ENCODE measurements at regions not wholly inside any gene's neighbourhood (a gene's known extent, or its start where the extent isn't known, plus 50 kb on each side); places are given as distances from the start of the nearest gene placed in this dataset.

DNA sequence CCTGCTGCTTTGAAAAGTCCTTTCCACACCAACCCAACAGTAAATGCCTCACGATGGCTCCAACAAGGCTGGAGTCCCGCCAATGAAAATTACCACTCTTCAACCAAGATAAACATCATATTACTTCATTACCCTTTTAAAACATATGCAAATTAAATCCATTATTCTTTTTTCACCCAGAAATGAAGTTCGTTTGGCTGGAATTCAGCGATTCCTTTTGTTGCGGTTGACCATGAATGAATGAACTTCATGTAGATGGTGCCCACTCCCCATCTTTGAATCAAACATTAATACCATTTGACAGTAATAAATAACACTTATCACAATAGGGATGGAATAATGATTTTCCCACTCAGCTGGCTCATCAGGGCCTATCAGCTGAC is 211.5 kb upstream of the TOX3 start:
- Mint-ChIP-seq H3K9me3 (no peaks in the 10 kb centered on the region), H3K36me3 (ENCODE audit: low read depth) (no peaks in the 10 kb centered on the region), H3K4me1 (peaks cover 9% of the 10 kb centered on the region), H3K4me3 (no peak overlapping the region), H3K27me3 (ENCODE audit: low read depth) (no peaks in the 10 kb centered on the region), H3K27ac (no peak overlapping the region)
- TF ChIP-seq, protein P1, sequence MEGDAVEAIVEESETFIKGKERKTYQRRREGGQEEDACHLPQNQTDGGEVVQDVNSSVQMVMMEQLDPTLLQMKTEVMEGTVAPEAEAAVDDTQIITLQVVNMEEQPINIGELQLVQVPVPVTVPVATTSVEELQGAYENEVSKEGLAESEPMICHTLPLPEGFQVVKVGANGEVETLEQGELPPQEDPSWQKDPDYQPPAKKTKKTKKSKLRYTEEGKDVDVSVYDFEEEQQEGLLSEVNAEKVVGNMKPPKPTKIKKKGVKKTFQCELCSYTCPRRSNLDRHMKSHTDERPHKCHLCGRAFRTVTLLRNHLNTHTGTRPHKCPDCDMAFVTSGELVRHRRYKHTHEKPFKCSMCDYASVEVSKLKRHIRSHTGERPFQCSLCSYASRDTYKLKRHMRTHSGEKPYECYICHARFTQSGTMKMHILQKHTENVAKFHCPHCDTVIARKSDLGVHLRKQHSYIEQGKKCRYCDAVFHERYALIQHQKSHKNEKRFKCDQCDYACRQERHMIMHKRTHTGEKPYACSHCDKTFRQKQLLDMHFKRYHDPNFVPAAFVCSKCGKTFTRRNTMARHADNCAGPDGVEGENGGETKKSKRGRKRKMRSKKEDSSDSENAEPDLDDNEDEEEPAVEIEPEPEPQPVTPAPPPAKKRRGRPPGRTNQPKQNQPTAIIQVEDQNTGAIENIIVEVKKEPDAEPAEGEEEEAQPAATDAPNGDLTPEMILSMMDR (IDR thresholded peaks at IDR 0.05; ENCODE audit: unreplicated experiment in 3 of 3) = no peak

DNA sequence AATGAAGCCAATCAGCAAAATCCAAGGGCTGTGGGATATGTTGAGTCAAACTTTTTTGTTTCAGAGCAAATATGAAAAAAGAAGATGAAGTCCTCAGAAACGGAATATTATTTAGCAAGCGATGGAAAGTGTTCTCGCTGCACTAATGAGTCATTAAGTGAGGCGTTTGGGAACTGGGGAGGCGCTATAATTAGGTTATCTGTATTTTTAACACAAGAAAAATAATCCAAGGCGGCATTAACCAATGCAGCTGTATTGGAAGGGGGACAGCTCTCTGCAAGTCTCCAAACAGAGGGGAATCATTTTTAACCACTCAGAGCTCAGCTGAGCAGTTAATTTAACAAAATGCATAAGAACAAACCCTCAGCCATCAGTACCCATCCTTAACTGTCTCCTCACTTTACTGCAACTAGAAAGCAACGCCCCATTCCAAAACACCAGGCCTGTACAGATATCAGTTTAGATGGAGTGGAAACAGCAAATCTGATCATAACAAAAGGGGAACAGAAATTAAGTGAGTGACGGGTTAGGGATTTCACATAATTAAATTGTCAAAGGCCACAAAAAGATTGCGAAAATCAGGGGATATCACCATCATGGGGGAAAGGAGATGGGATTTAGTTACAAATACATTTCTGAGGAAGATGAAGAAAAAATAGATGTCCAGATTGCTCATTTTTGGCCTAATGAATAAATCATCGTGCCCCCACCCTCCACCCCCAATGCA is 211.0 kb upstream of the TOX3 start:
- no peaks in the 10 kb centered on the region for H3K27me3 Mint-ChIP-seq (ENCODE audit: low read depth)
- no peaks in the 10 kb centered on the region for H3K36me3 Mint-ChIP-seq (ENCODE audit: low read depth)
- peaks cover 9% of the 10 kb centered on the region for H3K4me1 Mint-ChIP-seq
- no peaks in the 10 kb centered on the region for H3K9me3 Mint-ChIP-seq
- TF ChIP-seq, protein P1 (IDR thresholded peaks at IDR 0.05; ENCODE audit: unreplicated experiment in 3 of 3) = no peak
- no peak overlapping the region for H3K4me3 Mint-ChIP-seq
- H3K27ac Mint-ChIP-seq = no peak overlapping the region

DNA sequence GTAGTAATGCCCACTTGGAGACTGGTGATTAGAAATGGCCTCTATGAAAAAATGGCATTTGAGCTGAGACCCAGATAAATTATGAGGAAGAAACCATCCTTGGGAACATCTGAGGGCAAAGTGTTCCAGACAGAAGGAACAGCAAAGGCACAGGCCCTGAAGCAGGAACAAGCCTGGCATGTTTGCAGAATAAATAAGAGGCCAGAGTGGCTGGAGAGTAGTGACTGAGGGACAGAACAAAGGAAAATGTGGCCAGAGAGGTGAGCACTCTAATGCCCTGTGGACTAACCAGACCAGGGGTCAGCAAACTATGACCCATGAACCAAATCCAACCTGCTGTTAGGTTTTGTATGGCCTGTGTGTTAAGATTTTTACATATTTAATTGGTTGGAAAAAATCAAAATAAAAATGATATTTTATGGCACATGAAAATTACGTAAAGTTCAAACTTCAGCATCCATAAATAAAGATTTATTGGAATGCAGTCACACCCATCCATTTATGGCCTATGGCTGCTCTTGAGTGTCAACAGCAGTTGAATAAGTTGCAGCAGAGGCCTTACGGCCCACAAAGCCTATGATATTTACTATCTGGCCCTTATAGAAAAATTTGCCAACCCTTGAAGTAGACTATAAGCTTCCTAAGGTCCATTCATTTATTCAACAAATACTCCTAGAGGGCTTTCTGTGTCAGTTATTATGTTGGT is 210.0 kb upstream of the TOX3 start:
- no peaks in the 10 kb centered on the region for H3K27me3 Mint-ChIP-seq (ENCODE audit: low read depth)
- TF ChIP-seq, protein P1 (IDR thresholded peaks at IDR 0.05; ENCODE audit: unreplicated experiment in 3 of 3) = no peak
- H3K27ac Mint-ChIP-seq = no peak overlapping the region
- H3K4me1 Mint-ChIP-seq = peaks cover 9% of the 10 kb centered on the region
- no peaks in the 10 kb centered on the region for H3K36me3 Mint-ChIP-seq (ENCODE audit: low read depth)
- no peaks in the 10 kb centered on the region for H3K9me3 Mint-ChIP-seq
- H3K4me3 Mint-ChIP-seq = no peak overlapping the region

DNA sequence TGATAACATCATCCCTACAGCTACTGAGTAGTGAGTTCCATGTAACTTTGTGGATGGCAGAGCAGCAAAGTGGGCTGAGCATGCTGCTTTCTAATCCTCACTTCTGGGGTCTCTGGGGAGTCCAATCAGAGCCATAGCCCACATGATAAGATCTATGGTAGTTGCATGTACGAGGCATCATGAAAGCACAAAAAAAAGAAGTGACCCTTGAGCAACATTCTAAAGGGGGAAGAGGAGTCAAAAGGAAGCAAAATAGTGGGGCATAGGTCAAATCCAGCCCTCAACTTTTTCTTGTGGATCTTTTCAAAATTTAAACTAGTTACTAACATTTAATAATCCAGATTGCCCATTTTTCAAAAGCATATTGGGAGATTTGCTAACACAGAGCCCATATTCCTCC is 208.5 kb upstream of the TOX3 start:
- H3K4me3 Mint-ChIP-seq = no peak overlapping the region

DNA sequence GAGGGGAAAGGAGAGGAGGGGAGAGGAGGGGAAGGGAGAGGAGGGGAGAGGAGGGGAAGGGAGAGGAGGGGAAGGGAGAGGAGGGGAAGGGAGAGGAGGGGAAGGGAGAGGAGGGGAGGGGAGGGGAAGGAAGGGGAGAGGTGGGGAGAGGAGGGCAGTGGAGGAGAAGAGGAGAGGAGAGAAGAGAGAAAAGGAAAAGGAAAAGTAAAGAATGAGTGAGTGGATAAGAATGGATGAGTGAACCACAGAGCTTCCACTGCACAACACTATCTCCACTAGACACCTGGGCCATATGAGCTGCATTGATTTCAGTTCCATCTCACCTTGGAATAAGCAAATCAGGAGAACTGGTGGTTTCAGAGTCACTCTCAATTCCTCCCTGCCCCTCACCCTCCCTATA is 204.1 kb upstream of the TOX3 start:
- Mint-ChIP-seq H3K36me3 (ENCODE audit: low read depth) (no peaks in the 10 kb centered on the region), H3K4me1 (no peaks in the 10 kb centered on the region), H3K27me3 (ENCODE audit: low read depth) (peaks cover 6% of the 10 kb centered on the region), H3K4me3 (no peak overlapping the region), H3K9me3 (no peaks in the 10 kb centered on the region), H3K27ac (no peak overlapping the region)
- TF ChIP-seq, protein P1 (IDR thresholded peaks at IDR 0.05; ENCODE audit: unreplicated experiment in 3 of 3) = no peak

More for the DNA sequence above, 208.5 kb upstream of the TOX3 start:
- peaks cover 3% of the 10 kb centered on the region for H3K27me3 Mint-ChIP-seq (ENCODE audit: low read depth)
- H3K4me1 Mint-ChIP-seq = peaks cover 9% of the 10 kb centered on the region
- H3K27ac Mint-ChIP-seq = no peak overlapping the region
- H3K36me3 Mint-ChIP-seq (ENCODE audit: low read depth) = no peaks in the 10 kb centered on the region
- TF ChIP-seq, protein P1 (IDR thresholded peaks at IDR 0.05; ENCODE audit: unreplicated experiment in 3 of 3) = no peak
- H3K9me3 Mint-ChIP-seq = no peaks in the 10 kb centered on the region

DNA sequence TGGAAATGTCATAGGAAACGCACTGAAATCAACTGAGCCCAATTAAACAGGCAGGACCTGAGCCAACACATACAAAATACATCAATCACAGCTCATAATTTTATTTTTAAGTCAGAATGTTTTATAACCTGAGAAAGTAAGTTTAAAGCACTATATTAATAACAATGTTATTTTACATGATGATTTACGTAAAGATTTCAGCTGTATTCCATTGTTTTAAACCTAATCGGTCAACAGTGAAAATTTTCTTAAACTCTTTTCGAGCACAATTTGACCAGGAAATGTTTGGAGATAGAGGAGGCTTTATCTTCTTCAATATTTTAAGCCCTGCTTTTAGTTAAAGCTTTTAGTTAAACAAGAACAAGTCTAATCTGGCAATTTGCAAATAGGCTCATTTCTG is 201.8 kb upstream of the TOX3 start:
- TF ChIP-seq, protein P1 (IDR thresholded peaks at IDR 0.05; ENCODE audit: unreplicated experiment in 3 of 3) = no peak
- no peaks in the 10 kb centered on the region for H3K4me1 Mint-ChIP-seq
- no peaks in the 10 kb centered on the region for H3K36me3 Mint-ChIP-seq (ENCODE audit: low read depth)
- no peak overlapping the region for H3K4me3 Mint-ChIP-seq
- H3K27ac Mint-ChIP-seq = no peak overlapping the region
- no peaks in the 10 kb centered on the region for H3K9me3 Mint-ChIP-seq
- H3K27me3 Mint-ChIP-seq (ENCODE audit: low read depth) = peaks cover 6% of the 10 kb centered on the region

All from nephron (organoid).